ENCODE measurements at regions not wholly inside any gene's neighbourhood (a gene's known extent, or its start where the extent isn't known, plus 50 kb on each side); places are given as distances from the start of the nearest gene placed in this dataset.

GRCh38 chr6:48615041-48615440, 504.0 kb upstream of the PTCHD4 start:
- H3K27ac ChIP-seq: no peak overlapping the region
- DNase-seq: no peak
- intact Hi-C loops (cut with DNase I): no loop called here
- H3K4me3 ChIP-seq: no peak overlapping the region
- no peaks in the 10 kb centered on the region for H3K36me3 ChIP-seq
- H3K4me1 ChIP-seq (ENCODE audit: insufficient read depth): no peaks in the 10 kb centered on the region
- TF ChIP-seq, protein P1, sequence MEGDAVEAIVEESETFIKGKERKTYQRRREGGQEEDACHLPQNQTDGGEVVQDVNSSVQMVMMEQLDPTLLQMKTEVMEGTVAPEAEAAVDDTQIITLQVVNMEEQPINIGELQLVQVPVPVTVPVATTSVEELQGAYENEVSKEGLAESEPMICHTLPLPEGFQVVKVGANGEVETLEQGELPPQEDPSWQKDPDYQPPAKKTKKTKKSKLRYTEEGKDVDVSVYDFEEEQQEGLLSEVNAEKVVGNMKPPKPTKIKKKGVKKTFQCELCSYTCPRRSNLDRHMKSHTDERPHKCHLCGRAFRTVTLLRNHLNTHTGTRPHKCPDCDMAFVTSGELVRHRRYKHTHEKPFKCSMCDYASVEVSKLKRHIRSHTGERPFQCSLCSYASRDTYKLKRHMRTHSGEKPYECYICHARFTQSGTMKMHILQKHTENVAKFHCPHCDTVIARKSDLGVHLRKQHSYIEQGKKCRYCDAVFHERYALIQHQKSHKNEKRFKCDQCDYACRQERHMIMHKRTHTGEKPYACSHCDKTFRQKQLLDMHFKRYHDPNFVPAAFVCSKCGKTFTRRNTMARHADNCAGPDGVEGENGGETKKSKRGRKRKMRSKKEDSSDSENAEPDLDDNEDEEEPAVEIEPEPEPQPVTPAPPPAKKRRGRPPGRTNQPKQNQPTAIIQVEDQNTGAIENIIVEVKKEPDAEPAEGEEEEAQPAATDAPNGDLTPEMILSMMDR (IDR thresholded peaks at IDR 0.05): no peak
- TF ChIP-seq EP300 (IDR thresholded peaks at IDR 0.05): no peak
- no peak for TF ChIP-seq POLR2A (IDR thresholded peaks at IDR 0.05)
- no peaks in the 10 kb centered on the region for H3K27me3 ChIP-seq
- 75 to 89% (median 83%) methylated on average over 2 of the region's 2 CpGs for WGBS, 3 donors
- no peaks in the 10 kb centered on the region for H3K9me3 ChIP-seq

DNA sequence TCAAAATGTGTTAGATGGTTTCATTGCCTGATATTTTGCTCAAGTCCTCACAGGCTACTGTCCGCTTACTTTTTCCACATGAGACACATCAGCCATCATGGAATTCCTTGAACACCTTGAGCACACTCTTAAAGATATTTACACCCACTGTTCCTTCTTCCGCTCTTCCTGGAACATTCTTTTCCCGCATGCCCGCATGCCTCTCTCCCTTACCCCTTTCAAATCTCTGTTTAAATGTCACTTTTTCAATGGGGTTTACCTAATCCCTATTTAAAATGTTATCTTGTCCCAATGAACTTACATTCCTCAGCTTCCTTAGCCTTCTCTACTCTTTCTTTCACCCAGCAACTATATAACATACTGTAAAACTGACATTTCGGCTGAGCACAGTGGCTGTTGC, 503.3 kb upstream of the PTCHD4 start:
- no peak for TF ChIP-seq POLR2A (IDR thresholded peaks at IDR 0.05)
- no peak for TF ChIP-seq EP300 (IDR thresholded peaks at IDR 0.05)
- TF ChIP-seq, protein P1 (IDR thresholded peaks at IDR 0.05): no peak
- 94 to 97% (median 96%) methylated on average over 5 of the region's 5 CpGs for whole genome bisulfite sequencing, 3 donors
- no peak for DNase-seq

GRCh38 chr6:48613231-48613949, 502.4 kb upstream of the PTCHD4 start:
- no peak for DNase-seq
- H3K4me1 ChIP-seq (ENCODE audit: insufficient read depth): no peaks in the 10 kb centered on the region
- intact Hi-C loops (cut with DNase I): no loop called here
- H3K9me3 ChIP-seq: no peaks in the 10 kb centered on the region
- WGBS, 3 donors: 14 to 39% (median 26%) methylated on average over 5 of the region's 5 CpGs
- H3K36me3 ChIP-seq: no peaks in the 10 kb centered on the region
- no peak overlapping the region for H3K27ac ChIP-seq
- no peaks in the 10 kb centered on the region for H3K27me3 ChIP-seq
- TF ChIP-seq EP300 (IDR thresholded peaks at IDR 0.05): no peak
- no peak for TF ChIP-seq POLR2A (IDR thresholded peaks at IDR 0.05)
- TF ChIP-seq, protein P1 (IDR thresholded peaks at IDR 0.05): no peak
- H3K4me3 ChIP-seq: no peak overlapping the region

More for the DNA sequence above, 503.3 kb upstream of the PTCHD4 start:
- Histone ChIP-seq H3K4me1 (ENCODE audit: insufficient read depth) (no peaks in the 10 kb centered on the region), H3K4me3 (no peak overlapping the region), H3K36me3 (no peaks in the 10 kb centered on the region), H3K27ac (no peak overlapping the region), H3K27me3 (no peaks in the 10 kb centered on the region), H3K9me3 (no peaks in the 10 kb centered on the region)
- intact Hi-C loops (cut with DNase I): no loop called here

DNA sequence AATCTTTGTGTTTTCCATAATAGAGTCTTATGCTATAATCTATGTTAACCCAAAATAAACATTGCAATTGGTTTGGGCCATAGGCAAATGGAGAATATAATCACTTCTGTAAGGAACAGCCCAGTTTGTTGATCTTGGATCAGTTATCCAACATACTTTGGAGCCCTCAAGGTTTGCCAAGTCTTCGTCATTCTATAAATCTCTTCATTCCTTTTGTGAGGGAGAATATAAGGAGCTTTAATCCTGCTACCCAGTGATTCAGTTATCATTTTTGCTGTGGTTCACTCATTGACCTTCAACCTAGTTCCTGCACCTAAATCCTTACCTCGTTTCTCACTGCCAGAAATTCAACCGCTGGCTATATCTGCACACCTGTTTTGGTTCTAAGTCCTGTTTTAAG, 500.3 kb upstream of the PTCHD4 start:
- Histone ChIP-seq H3K36me3 (no peaks in the 10 kb centered on the region), H3K27me3 (no peaks in the 10 kb centered on the region), H3K27ac (no peak overlapping the region), H3K9me3 (no peaks in the 10 kb centered on the region), H3K4me1 (ENCODE audit: insufficient read depth) (no peaks in the 10 kb centered on the region), H3K4me3 (no peak overlapping the region)
- WGBS, 3 donors: 18 to 32% (median 26%) methylated on average over 3 of the region's 3 CpGs
- no peak for DNase-seq
- TF ChIP-seq, protein P1 (IDR thresholded peaks at IDR 0.05): no peak
- TF ChIP-seq POLR2A (IDR thresholded peaks at IDR 0.05): no peak
- no peak for TF ChIP-seq EP300 (IDR thresholded peaks at IDR 0.05)
- intact Hi-C loops (cut with DNase I): no loop called here
